ENCODE measurements at regions not wholly inside any gene's neighbourhood (a gene's known extent, or its start where the extent isn't known, plus 50 kb on each side); places are given as distances from the start of the nearest gene placed in this dataset.

- H3K9ac ChIP-seq (ENCODE audit: low read depth, low read length): no peak overlapping the region
Measured at GRCh38 chr2:4354164-4354563, 650.8 kb downstream of the DCDC2C start.

GRCh38 chr2:4354678-4355077, 651.3 kb downstream of the DCDC2C start:
- DNase-seq: peak; percentile 19
- H3K4me3 ChIP-seq (ENCODE audit: low read depth in 1 of 2, low read length in 2 of 2): no peak overlapping the region

More at GRCh38 chr2:4354164-4354563, 650.8 kb downstream of the DCDC2C start:
- no peak overlapping the region for H2AFZ ChIP-seq (ENCODE audit: low read depth, low read length)
- no peak for DNase-seq
- no peaks in the 10 kb centered on the region for H3K27me3 ChIP-seq (ENCODE audit: insufficient read depth, low read length, poor library complexity)
- no peaks in the 10 kb centered on the region for H3K9me3 ChIP-seq (ENCODE audit: insufficient read depth, low read length, severe bottlenecking)
- TF ChIP-seq EZH2 (IDR thresholded peaks at IDR 0.05; ENCODE audit: borderline replicate concordance, low read depth, low read length, severe bottlenecking) (no peak), CTCF (IDR thresholded peaks at IDR 0.05; ENCODE audit: borderline replicate concordance, extremely low read depth, low read length, poor library complexity, severe bottlenecking) (no peak)
- H4K20me1 ChIP-seq (ENCODE audit: insufficient read depth, low read length): no peaks in the 10 kb centered on the region
- no peak overlapping the region for H3K4me2 ChIP-seq (ENCODE audit: insufficient read depth, low read length)
- no peak overlapping the region for H3K27ac ChIP-seq (ENCODE audit: low read length)
- H3K4me1 ChIP-seq (ENCODE audit: insufficient read depth, low read length): no peaks in the 10 kb centered on the region
- H3K79me2 ChIP-seq (ENCODE audit: insufficient read depth, low read length): no peaks in the 10 kb centered on the region
- no peak for ATAC-seq (ENCODE audit: insufficient read depth, low read depth)
- H3K4me3 ChIP-seq (ENCODE audit: low read depth in 1 of 2, low read length in 2 of 2): no peak overlapping the region
- no peaks in the 10 kb centered on the region for H3K36me3 ChIP-seq (ENCODE audit: insufficient read depth, low read length)

GRCh38 chr2:4356109-4356508, 652.7 kb downstream of the DCDC2C start:
- no peaks in the 10 kb centered on the region for H3K79me2 ChIP-seq (ENCODE audit: insufficient read depth, low read length)
- no peaks in the 10 kb centered on the region for H3K36me3 ChIP-seq (ENCODE audit: insufficient read depth, low read length)
- H3K4me2 ChIP-seq (ENCODE audit: insufficient read depth, low read length): no peak overlapping the region
- DNase-seq (no peak), ATAC-seq (ENCODE audit: insufficient read depth, low read depth) (no peak)
- H3K4me3 ChIP-seq (ENCODE audit: low read depth in 1 of 2, low read length in 2 of 2): no peak overlapping the region
- H2AFZ ChIP-seq (ENCODE audit: low read depth, low read length): no peak overlapping the region
- no peaks in the 10 kb centered on the region for H3K27me3 ChIP-seq (ENCODE audit: insufficient read depth, low read length, poor library complexity)
- H3K4me1 ChIP-seq (ENCODE audit: insufficient read depth, low read length): no peaks in the 10 kb centered on the region
- TF ChIP-seq CTCF (IDR thresholded peaks at IDR 0.05; ENCODE audit: borderline replicate concordance, extremely low read depth, low read length, poor library complexity, severe bottlenecking) (no peak), EZH2 (IDR thresholded peaks at IDR 0.05; ENCODE audit: borderline replicate concordance, low read depth, low read length, severe bottlenecking) (no peak)
- H3K9ac ChIP-seq (ENCODE audit: low read depth, low read length): no peak overlapping the region
- no peaks in the 10 kb centered on the region for H4K20me1 ChIP-seq (ENCODE audit: insufficient read depth, low read length)
- no peak overlapping the region for H3K27ac ChIP-seq (ENCODE audit: low read length)
- no peaks in the 10 kb centered on the region for H3K9me3 ChIP-seq (ENCODE audit: insufficient read depth, low read length, severe bottlenecking)

More at GRCh38 chr2:4354678-4355077, 651.3 kb downstream of the DCDC2C start:
- no peak overlapping the region for H3K4me2 ChIP-seq (ENCODE audit: insufficient read depth, low read length)
- no peak for TF ChIP-seq EZH2 (IDR thresholded peaks at IDR 0.05; ENCODE audit: borderline replicate concordance, low read depth, low read length, severe bottlenecking)
- peak; percentile 64 for TF ChIP-seq CTCF (IDR thresholded peaks at IDR 0.05; ENCODE audit: borderline replicate concordance, extremely low read depth, low read length, poor library complexity, severe bottlenecking)
- ATAC-seq (ENCODE audit: insufficient read depth, low read depth): peak; percentile 42; the same call in 1 of the 3 replicates
- H4K20me1 ChIP-seq (ENCODE audit: insufficient read depth, low read length): no peaks in the 10 kb centered on the region
- no peak overlapping the region for H2AFZ ChIP-seq (ENCODE audit: low read depth, low read length)
- no peaks in the 10 kb centered on the region for H3K79me2 ChIP-seq (ENCODE audit: insufficient read depth, low read length)
- no peaks in the 10 kb centered on the region for H3K9me3 ChIP-seq (ENCODE audit: insufficient read depth, low read length, severe bottlenecking)
- no peaks in the 10 kb centered on the region for H3K27me3 ChIP-seq (ENCODE audit: insufficient read depth, low read length, poor library complexity)
- no peak overlapping the region for H3K9ac ChIP-seq (ENCODE audit: low read depth, low read length)
- no peaks in the 10 kb centered on the region for H3K36me3 ChIP-seq (ENCODE audit: insufficient read depth, low read length)
- H3K27ac ChIP-seq (ENCODE audit: low read length): no peak overlapping the region
- H3K4me1 ChIP-seq (ENCODE audit: insufficient read depth, low read length): no peaks in the 10 kb centered on the region

- Histone ChIP-seq H3K36me3 (ENCODE audit: insufficient read depth, low read length) (no peaks in the 10 kb centered on the region), H3K4me3 (ENCODE audit: low read depth in 1 of 2, low read length in 2 of 2) (no peak overlapping the region), H3K9ac (ENCODE audit: low read depth, low read length) (no peak overlapping the region), H3K4me2 (ENCODE audit: insufficient read depth, low read length) (no peak overlapping the region), H3K27me3 (ENCODE audit: insufficient read depth, low read length, poor library complexity) (no peaks in the 10 kb centered on the region), H3K27ac (ENCODE audit: low read length) (no peak overlapping the region), H3K79me2 (ENCODE audit: insufficient read depth, low read length) (no peaks in the 10 kb centered on the region), H3K4me1 (ENCODE audit: insufficient read depth, low read length) (no peaks in the 10 kb centered on the region), H2AFZ (ENCODE audit: low read depth, low read length) (no peak overlapping the region), H4K20me1 (ENCODE audit: insufficient read depth, low read length) (no peaks in the 10 kb centered on the region), H3K9me3 (ENCODE audit: insufficient read depth, low read length, severe bottlenecking) (no peaks in the 10 kb centered on the region)
- no peak for DNase-seq
- ATAC-seq (ENCODE audit: insufficient read depth, low read depth): no peak
- TF ChIP-seq EZH2 (IDR thresholded peaks at IDR 0.05; ENCODE audit: borderline replicate concordance, low read depth, low read length, severe bottlenecking) (no peak), CTCF (IDR thresholded peaks at IDR 0.05; ENCODE audit: borderline replicate concordance, extremely low read depth, low read length, poor library complexity, severe bottlenecking) (no peak)
Measured at GRCh38 chr2:4356541-4356940, 653.2 kb downstream of the DCDC2C start.

Measured in DND-41 (cell line).